ENCODE measurements at regions not wholly inside any gene's neighbourhood (a gene's known extent, or its start where the extent isn't known, plus 50 kb on each side); places are given as distances from the start of the nearest gene placed in this dataset.

DNA sequence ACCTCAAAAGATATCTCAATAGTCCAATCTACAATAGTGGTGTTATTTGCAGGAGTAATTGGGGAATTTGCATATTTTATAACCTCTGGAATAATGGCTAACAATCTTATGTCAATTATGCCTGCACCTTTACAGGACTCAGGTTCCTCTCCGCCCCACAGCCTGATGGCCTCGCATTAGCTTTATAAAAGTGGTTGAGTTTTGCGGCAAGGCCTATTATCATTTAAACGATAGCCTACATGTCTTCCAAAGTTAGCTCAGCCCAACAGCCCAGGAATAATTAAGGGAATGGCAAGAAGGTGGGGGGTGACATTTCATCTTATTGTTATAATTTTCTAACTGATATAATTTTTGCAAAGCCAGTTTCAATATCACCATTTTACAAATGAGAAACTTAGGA lies 97.3 kb downstream of the RTP4 start (continued):
- TF ChIP-seq, protein P1, sequence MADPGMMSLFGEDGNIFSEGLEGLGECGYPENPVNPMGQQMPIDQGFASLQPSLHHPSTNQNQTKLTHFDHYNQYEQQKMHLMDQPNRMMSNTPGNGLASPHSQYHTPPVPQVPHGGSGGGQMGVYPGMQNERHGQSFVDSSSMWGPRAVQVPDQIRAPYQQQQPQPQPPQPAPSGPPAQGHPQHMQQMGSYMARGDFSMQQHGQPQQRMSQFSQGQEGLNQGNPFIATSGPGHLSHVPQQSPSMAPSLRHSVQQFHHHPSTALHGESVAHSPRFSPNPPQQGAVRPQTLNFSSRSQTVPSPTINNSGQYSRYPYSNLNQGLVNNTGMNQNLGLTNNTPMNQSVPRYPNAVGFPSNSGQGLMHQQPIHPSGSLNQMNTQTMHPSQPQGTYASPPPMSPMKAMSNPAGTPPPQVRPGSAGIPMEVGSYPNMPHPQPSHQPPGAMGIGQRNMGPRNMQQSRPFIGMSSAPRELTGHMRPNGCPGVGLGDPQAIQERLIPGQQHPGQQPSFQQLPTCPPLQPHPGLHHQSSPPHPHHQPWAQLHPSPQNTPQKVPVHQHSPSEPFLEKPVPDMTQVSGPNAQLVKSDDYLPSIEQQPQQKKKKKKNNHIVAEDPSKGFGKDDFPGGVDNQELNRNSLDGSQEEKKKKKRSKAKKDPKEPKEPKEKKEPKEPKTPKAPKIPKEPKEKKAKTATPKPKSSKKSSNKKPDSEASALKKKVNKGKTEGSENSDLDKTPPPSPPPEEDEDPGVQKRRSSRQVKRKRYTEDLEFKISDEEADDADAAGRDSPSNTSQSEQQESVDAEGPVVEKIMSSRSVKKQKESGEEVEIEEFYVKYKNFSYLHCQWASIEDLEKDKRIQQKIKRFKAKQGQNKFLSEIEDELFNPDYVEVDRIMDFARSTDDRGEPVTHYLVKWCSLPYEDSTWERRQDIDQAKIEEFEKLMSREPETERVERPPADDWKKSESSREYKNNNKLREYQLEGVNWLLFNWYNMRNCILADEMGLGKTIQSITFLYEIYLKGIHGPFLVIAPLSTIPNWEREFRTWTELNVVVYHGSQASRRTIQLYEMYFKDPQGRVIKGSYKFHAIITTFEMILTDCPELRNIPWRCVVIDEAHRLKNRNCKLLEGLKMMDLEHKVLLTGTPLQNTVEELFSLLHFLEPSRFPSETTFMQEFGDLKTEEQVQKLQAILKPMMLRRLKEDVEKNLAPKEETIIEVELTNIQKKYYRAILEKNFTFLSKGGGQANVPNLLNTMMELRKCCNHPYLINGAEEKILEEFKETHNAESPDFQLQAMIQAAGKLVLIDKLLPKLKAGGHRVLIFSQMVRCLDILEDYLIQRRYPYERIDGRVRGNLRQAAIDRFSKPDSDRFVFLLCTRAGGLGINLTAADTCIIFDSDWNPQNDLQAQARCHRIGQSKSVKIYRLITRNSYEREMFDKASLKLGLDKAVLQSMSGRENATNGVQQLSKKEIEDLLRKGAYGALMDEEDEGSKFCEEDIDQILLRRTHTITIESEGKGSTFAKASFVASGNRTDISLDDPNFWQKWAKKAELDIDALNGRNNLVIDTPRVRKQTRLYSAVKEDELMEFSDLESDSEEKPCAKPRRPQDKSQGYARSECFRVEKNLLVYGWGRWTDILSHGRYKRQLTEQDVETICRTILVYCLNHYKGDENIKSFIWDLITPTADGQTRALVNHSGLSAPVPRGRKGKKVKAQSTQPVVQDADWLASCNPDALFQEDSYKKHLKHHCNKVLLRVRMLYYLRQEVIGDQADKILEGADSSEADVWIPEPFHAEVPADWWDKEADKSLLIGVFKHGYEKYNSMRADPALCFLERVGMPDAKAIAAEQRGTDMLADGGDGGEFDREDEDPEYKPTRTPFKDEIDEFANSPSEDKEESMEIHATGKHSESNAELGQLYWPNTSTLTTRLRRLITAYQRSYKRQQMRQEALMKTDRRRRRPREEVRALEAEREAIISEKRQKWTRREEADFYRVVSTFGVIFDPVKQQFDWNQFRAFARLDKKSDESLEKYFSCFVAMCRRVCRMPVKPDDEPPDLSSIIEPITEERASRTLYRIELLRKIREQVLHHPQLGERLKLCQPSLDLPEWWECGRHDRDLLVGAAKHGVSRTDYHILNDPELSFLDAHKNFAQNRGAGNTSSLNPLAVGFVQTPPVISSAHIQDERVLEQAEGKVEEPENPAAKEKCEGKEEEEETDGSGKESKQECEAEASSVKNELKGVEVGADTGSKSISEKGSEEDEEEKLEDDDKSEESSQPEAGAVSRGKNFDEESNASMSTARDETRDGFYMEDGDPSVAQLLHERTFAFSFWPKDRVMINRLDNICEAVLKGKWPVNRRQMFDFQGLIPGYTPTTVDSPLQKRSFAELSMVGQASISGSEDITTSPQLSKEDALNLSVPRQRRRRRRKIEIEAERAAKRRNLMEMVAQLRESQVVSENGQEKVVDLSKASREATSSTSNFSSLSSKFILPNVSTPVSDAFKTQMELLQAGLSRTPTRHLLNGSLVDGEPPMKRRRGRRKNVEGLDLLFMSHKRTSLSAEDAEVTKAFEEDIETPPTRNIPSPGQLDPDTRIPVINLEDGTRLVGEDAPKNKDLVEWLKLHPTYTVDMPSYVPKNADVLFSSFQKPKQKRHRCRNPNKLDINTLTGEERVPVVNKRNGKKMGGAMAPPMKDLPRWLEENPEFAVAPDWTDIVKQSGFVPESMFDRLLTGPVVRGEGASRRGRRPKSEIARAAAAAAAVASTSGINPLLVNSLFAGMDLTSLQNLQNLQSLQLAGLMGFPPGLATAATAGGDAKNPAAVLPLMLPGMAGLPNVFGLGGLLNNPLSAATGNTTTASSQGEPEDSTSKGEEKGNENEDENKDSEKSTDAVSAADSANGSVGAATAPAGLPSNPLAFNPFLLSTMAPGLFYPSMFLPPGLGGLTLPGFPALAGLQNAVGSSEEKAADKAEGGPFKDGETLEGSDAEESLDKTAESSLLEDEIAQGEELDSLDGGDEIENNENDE (IDR thresholded peaks at IDR 0.05; ENCODE audit: insufficient replicate concordance, low read length) = peak; percentile 35
- TF ChIP-seq FOSL1 (IDR thresholded peaks at IDR 0.05; ENCODE audit: insufficient read depth, low read depth, low read length) (no peak), HDAC2 (IDR thresholded peaks at IDR 0.05; ENCODE audit: borderline replicate concordance in 1 of 2, low read depth in 2 of 2, low read length in 2 of 2) (0 out of 4 replicates have a peak, but pooled peaks of 1 of the 2 experiments have one; percentile 52), JUND (IDR thresholded peaks at IDR 0.05; ENCODE audit: low read length) (no peak), EP300 (IDR thresholded peaks at IDR 0.05; ENCODE audit: borderline replicate concordance in 1 of 2, low read depth in 2 of 2, low read length in 2 of 2) (peak in 1 of 2 experiments; percentile 44; a peak in 1 of 3 replicates), SIN3A (conservative IDR thresholded peaks at IDR 0.05 in 1 of 2, IDR thresholded peaks at IDR 0.05 in 1 of 2; ENCODE audit: low read depth in 1 of 2, low read length in 2 of 2) (no peak), TEAD4 (IDR thresholded peaks at IDR 0.05; ENCODE audit: low read depth, low read length) (no peak)

Measured in H1 (cell line).